GM21825 (cell line): ENCODE measurements at regions not wholly inside any gene's neighbourhood (a gene's known extent, or its start where the extent isn't known, plus 50 kb on each side); places are given as distances from the start of the nearest gene placed in this dataset.
A peak's percentile ranks its signal among the peaks of the same experiment; 100 is the strongest.

Experiments used
- ATAC-seq: cut with Tn5 transposase; IDR thresholded peaks from one replicate; pipeline ENCODE4 v1.9.1; 2021; ENCODE audit warnings: mild to moderate bottlenecking, moderate library complexity; ENCODE audit not compliant: unreplicated experiment

GRCh38 chr5:159385536-159385935 is 55.2 kb upstream of the IL12B start:
- ATAC-seq, result no peak

GRCh38 chr5:159386028-159386711 is 55.9 kb upstream of the IL12B start:
- ATAC-seq, result no peak

- no peak for ATAC-seq
These were observed 62.6 kb upstream of the IL12B start for GRCh38 chr5:159392871-159393270.

GRCh38 chr5:159393854-159394274 is 63.6 kb upstream of the IL12B start:
- no peak for ATAC-seq

GRCh38 chr5:159395202-159395601 is 64.9 kb upstream of the IL12B start:
- ATAC-seq, result no peak

- ATAC-seq, result no peak
These were observed 68.6 kb upstream of the IL12B start for GRCh38 chr5:159398936-159399335.

GRCh38 chr5:159400476-159400875 is 70.2 kb upstream of the IL12B start:
- ATAC-seq, result no peak

GRCh38 chr5:159402311-159402710 is 72.0 kb upstream of the IL12B start:
- ATAC-seq, result no peak

GRCh38 chr5:159402856-159403255 is 72.6 kb upstream of the IL12B start:
- ATAC-seq, result no peak

GRCh38 chr5:159403906-159404681 is 73.8 kb upstream of the IL12B start:
- ATAC-seq, result no peak

GRCh38 chr5:159405611-159406031 is 75.3 kb upstream of the IL12B start:
- peak; percentile 72 for ATAC-seq

GRCh38 chr5:159406571-159406970 is 76.3 kb upstream of the IL12B start:
- no peak for ATAC-seq

GRCh38 chr5:159409801-159410200 is 79.5 kb upstream of the IL12B start:
- ATAC-seq, result peak; percentile 40

GRCh38 chr5:159410480-159410879 is 80.2 kb upstream of the IL12B start:
- no peak for ATAC-seq

- ATAC-seq, result no peak
These were observed 80.8 kb upstream of the IL12B start for GRCh38 chr5:159411115-159411514.

- peak; percentile 78 for ATAC-seq
These were observed 82.2 kb upstream of the IL12B start for GRCh38 chr5:159412284-159413046.

GRCh38 chr5:159414021-159414420 is 83.7 kb upstream of the IL12B start:
- no peak for ATAC-seq

- no peak for ATAC-seq
These were observed 85.1 kb upstream of the IL12B start for GRCh38 chr5:159415301-159415937.

- no peak for ATAC-seq
These were observed 86.2 kb upstream of the IL12B start for GRCh38 chr5:159416438-159416837.

- ATAC-seq, result no peak
These were observed 86.9 kb upstream of the IL12B start for GRCh38 chr5:159417170-159417569.

- ATAC-seq, result no peak
These were observed 89.3 kb upstream of the IL12B start for GRCh38 chr5:159419576-159419975.
